ENCODE measurements at regions not wholly inside any gene's neighbourhood (a gene's known extent, or its start where the extent isn't known, plus 50 kb on each side); places are given as distances from the start of the nearest gene placed in this dataset.

GRCh38 chr16:79658301-79659033 is 57.9 kb upstream of the MAF start:
- TF ChIP-seq CTCF (IDR thresholded peaks at IDR 0.05; ENCODE audit: low read depth, low read length, poor library complexity, severe bottlenecking) (no peak), EZH2phosphoT487 (IDR thresholded peaks at IDR 0.05; ENCODE audit: borderline replicate concordance, low read length) (no peak)

Measured in DOHH2 (cell line).